CD4-positive, alpha-beta T cell (primary cell): ENCODE measurements at regions not wholly inside any gene's neighbourhood (a gene's known extent, or its start where the extent isn't known, plus 50 kb on each side); places are given as distances from the start of the nearest gene placed in this dataset.
"Not testable (repeated sequence)": the region's sequence is repeated elsewhere in the genome, so short reads cannot be mapped to it uniquely, and the experiment has no call there.

Experiments
- ATAC-seq: fragments of 200-7000 bp; cut with Tn5 transposase; one replicate; pipeline ENCODE4 v1.10.0; 2022; ENCODE audit warnings: mild to moderate bottlenecking; ENCODE audit not compliant: poor library complexity
- CTCF ChIA-PET: fragments of 350-600 bp; sonication (Branson Sonifier 250); formaldehyde crosslinking; loops from one replicate; lab custom pipeline; 2021; ENCODE audit warnings: antibody characterized with exemption, inconsistent platforms; lab: Charles Lee
- POLR2A ChIA-PET: fragments of 350-600 bp; sonication (Branson Sonifier 250); formaldehyde crosslinking; loops from one replicate; lab custom pipeline; 2021; ENCODE audit warnings: antibody characterized with exemption, inconsistent platforms; lab: Charles Lee
- DNase-seq, 14 experiments: peaks; one replicate each; pipeline ENCODE4 v3.0.0-alpha.2; 2013 to 2020; ENCODE audit warnings: mixed read lengths in 2 of 14
- H3K27ac ChIP-seq, 2 donors: one replicate each; pipeline versions ENCODE4 v1.5.1 to v1.7.0; 2013; ENCODE audit warnings: low read length in 2 of 2, low read depth in 1 of 2, mild to moderate bottlenecking in 1 of 2
- H3K27me3 ChIP-seq, 2 experiments: 1 replicate in 1 of 2; 2 replicates in 1 of 2; pipeline versions ENCODE4 v1.6.1 to v1.7.0; 2013; ENCODE audit warnings: low read length in 2 of 2, control low read depth in 1 of 2, mild to moderate bottlenecking in 1 of 2, moderate library complexity in 1 of 2; ENCODE audit not compliant: insufficient read depth in 2 of 2, control insufficient read depth in 1 of 2
- H3K36me3 ChIP-seq: one replicate; pipeline ENCODE4 v1.6.1; 2013; ENCODE audit warnings: low read length, control low read depth; ENCODE audit not compliant: insufficient read depth
- H3K4me1 ChIP-seq: one replicate; pipeline ENCODE4 v1.6.1; 2013; ENCODE audit warnings: low read length, control low read depth; ENCODE audit not compliant: insufficient read depth
- H3K4me3 ChIP-seq: one replicate; pipeline ENCODE4 v1.5.1; 2013; ENCODE audit warnings: mild to moderate bottlenecking, low read length, moderate library complexity
- H3K9me3 ChIP-seq, 2 experiments: 1 replicate in 1 of 2; 2 replicates in 1 of 2; pipeline versions ENCODE4 v1.6.1 to v1.7.0; 2013; ENCODE audit warnings: low read length in 2 of 2, mild to moderate bottlenecking in 2 of 2, control low read depth in 1 of 2, moderate library complexity in 1 of 2; ENCODE audit not compliant: control insufficient read depth in 1 of 2, insufficient read depth in 1 of 2
- H3K27ac Mint-ChIP-seq: one replicate; pipeline ENCODE4 v1.8.0; 2020; ENCODE audit warnings: mixed read lengths
- H3K27me3 Mint-ChIP-seq: one replicate; pipeline ENCODE4 v1.8.0; 2021; ENCODE audit warnings: mixed read lengths
- H3K36me3 Mint-ChIP-seq: one replicate; pipeline ENCODE4 v1.8.0; 2021; ENCODE audit warnings: low read depth, mixed read lengths
- H3K4me1 Mint-ChIP-seq: one replicate; pipeline ENCODE4 v1.8.0; 2021; ENCODE audit warnings: low read depth, mixed read lengths
- H3K4me3 Mint-ChIP-seq: one replicate; pipeline ENCODE4 v1.8.0; 2020; ENCODE audit warnings: mild to moderate bottlenecking, mixed read lengths
- H3K9me3 Mint-ChIP-seq: one replicate; pipeline ENCODE4 v1.8.0; 2020; ENCODE audit warnings: mixed read lengths
- intact Hi-C, 2 experiments: fragments of 100-400 bp; cut with DNase I in 1 of 2; cut with micrococcal nuclease in 1 of 2; formaldehyde crosslinking; loops; one replicate each; pipeline versions ENCODE4 v1.15.1 to v1.9.0; 2023 to 2025; cut with DNase I, micrococcal nuclease
- TF ChIP-seq, protein P1 (sequence below): fragments of 200-600 bp; IDR thresholded peaks from one replicate; pipeline ENCODE4 v1.8.0; 2022; ENCODE audit warnings: antibody characterized with exemption, mild to moderate bottlenecking

DNA sequence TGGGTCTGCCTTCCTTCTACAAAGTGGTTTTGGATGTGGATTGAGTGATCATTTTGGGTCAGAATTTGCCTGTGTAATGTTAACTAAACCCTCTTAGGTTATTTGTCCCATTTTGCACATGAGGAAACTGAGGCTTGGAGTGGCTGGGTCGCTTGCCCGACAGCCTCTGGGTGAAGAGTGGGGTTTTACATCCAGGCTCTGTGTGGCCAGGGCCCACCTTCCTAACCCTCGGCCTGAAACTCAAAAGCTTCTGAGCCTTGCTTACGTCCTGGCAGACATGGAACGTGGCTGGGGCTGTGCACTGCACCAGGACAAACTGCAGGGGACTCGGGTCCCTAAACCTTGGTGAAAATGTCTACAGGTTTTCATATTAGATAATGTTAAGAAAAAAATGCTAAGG, 542.4 kb downstream of the TBC1D22A start:
- POLR2A ChIA-PET = no interaction called here

DNA sequence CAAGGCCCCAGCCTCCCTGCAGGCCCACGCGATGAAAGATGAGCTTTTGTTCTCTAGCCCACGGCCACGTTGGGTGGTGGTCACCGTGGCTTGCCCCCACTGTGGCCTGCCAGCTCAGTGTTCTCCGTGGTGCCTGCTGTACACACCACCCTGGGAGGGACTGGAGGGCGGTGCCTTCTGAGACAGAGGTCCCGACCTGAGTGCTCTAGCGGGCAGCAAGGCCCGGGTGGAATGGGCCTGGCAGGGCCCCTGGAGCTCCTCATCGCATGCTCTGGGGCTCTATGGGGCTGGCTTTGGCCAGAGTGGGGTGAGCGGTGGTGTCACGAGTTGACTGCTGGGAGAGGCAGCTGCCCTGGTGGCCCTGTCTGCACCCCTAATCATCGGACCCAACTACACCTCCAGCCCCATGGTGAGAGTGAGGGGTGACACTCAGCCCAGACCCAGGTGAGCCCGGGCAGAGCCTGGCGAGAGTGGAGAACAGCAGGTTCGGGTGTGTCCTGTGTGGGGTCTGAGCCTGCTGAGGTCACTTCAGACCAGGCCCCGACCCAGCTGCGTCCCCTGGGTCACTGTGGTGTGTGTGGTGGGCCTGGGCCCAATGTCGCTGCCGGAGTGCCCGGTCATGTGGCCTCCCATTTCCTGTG, 541.9 kb downstream of the TBC1D22A start:
- no peaks in the 10 kb centered on the region for H3K36me3 ChIP-seq
- Mint-ChIP-seq H3K4me3 (no peak overlapping the region), H3K4me1 (no peaks in the 10 kb centered on the region), H3K27ac (no peak overlapping the region), H3K27me3 (peaks cover 9% of the 10 kb centered on the region), H3K36me3 (no peaks in the 10 kb centered on the region), H3K9me3 (no peaks in the 10 kb centered on the region)
- no peak overlapping the region for H3K27ac ChIP-seq
- TF ChIP-seq, protein P1, sequence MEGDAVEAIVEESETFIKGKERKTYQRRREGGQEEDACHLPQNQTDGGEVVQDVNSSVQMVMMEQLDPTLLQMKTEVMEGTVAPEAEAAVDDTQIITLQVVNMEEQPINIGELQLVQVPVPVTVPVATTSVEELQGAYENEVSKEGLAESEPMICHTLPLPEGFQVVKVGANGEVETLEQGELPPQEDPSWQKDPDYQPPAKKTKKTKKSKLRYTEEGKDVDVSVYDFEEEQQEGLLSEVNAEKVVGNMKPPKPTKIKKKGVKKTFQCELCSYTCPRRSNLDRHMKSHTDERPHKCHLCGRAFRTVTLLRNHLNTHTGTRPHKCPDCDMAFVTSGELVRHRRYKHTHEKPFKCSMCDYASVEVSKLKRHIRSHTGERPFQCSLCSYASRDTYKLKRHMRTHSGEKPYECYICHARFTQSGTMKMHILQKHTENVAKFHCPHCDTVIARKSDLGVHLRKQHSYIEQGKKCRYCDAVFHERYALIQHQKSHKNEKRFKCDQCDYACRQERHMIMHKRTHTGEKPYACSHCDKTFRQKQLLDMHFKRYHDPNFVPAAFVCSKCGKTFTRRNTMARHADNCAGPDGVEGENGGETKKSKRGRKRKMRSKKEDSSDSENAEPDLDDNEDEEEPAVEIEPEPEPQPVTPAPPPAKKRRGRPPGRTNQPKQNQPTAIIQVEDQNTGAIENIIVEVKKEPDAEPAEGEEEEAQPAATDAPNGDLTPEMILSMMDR = no peak
- intact Hi-C loops = no loop called here
- ChIA-PET POLR2A (no interaction called here), CTCF (no interaction called here)
- H3K4me3 ChIP-seq = no peak overlapping the region
- H3K9me3 ChIP-seq = peaks cover 0 to 6% of the 10 kb centered on the region in 2 experiments
- no peak for ATAC-seq
- H3K4me1 ChIP-seq = no peaks in the 10 kb centered on the region
- no peak for DNase-seq
- no peaks in the 10 kb centered on the region for H3K27me3 ChIP-seq

More for the DNA sequence above, 542.4 kb downstream of the TBC1D22A start:
- Mint-ChIP-seq H3K4me1 (no peaks in the 10 kb centered on the region), H3K36me3 (no peaks in the 10 kb centered on the region), H3K4me3 (no peak overlapping the region), H3K9me3 (no peaks in the 10 kb centered on the region), H3K27me3 (peaks cover 9% of the 10 kb centered on the region), H3K27ac (no peak overlapping the region)
- Histone ChIP-seq H3K4me1 (no peaks in the 10 kb centered on the region), H3K9me3 (peaks cover 0 to under 1% of the 10 kb centered on the region in 2 experiments), H3K36me3 (no peaks in the 10 kb centered on the region), H3K4me3 (no peak overlapping the region), H3K27ac (no peak overlapping the region), H3K27me3 (no peaks in the 10 kb centered on the region)
- intact Hi-C loops = no loop called here
- DNase-seq = no peak
- ATAC-seq = no peak
- TF ChIP-seq, protein P1 = no peak
- CTCF ChIA-PET = no interaction called here

DNA sequence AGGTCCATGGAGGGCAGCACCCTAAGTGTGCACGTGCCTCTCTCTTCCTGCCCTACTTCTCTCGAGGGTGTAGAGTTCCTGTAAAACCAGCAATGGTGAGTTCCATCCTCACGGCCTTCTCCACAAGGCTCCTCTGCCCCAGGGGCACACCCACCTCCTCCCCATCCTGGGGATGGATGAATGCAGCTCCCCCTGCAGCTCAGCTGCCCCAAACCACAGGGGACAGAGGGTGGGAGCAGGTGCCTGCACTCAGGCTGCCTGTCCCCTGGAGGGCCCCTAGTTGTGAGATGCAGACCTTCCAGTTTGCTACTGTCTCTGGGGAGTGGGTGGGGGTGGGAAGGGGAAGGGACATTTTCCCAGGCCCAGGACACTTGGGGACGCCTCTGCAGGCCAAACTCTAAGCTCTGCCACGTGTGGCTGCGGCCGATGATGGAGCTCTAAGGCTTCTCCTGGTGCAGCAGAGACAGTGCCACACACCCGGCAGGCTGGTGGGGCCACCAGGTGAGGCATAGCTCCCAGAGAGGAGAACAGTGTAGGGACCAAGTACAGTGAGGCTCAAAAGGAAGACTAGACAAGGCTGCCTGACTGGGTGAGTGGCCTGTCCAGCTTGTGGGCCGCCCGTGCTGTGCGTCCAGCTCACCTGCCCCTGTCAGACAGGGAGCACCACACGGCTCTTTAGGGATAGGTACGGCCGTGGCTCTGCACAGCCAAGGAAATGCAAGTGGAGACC, 540.9 kb downstream of the TBC1D22A start:
- intact Hi-C loops = no loop called here
- H3K27ac ChIP-seq = no peak overlapping the region
- DNase-seq = no peak
- ChIA-PET CTCF (no interaction called here), POLR2A (no interaction called here)
- no peak for ATAC-seq
- no peak overlapping the region for H3K4me3 Mint-ChIP-seq
- no peaks in the 10 kb centered on the region for H3K4me1 ChIP-seq
- H3K27me3 Mint-ChIP-seq = peaks cover 9% of the 10 kb centered on the region
- H3K36me3 ChIP-seq = no peaks in the 10 kb centered on the region
- H3K4me3 ChIP-seq = no peak overlapping the region
- H3K27ac Mint-ChIP-seq = no peak overlapping the region
- no peaks in the 10 kb centered on the region for H3K4me1 Mint-ChIP-seq
- peaks cover 0 to 7% of the 10 kb centered on the region in 2 experiments for H3K9me3 ChIP-seq
- no peaks in the 10 kb centered on the region for H3K27me3 ChIP-seq
- H3K9me3 Mint-ChIP-seq = no peaks in the 10 kb centered on the region
- H3K36me3 Mint-ChIP-seq = no peaks in the 10 kb centered on the region
- TF ChIP-seq, protein P1 = no peak

DNA sequence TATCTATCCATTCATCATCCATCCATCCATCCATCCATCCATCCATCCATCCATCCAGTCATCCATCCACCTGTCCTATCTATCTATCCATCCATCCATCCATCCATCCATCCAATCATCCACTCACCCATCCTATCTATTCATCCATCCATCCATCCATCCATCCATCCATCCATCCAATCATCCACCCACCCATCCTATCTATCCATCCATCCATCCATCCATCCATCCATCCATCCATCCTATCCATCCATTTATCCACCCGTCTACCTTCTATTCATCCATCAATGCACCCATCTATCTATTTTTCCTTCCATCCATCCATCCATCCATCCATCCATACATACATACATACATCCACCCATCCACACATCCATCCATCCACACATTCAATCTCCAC, 540.1 kb downstream of the TBC1D22A start:
- H3K36me3 Mint-ChIP-seq, H3K27me3 Mint-ChIP-seq, intact Hi-C loops, H3K4me1 Mint-ChIP-seq, H3K9me3 Mint-ChIP-seq, H3K4me3 ChIP-seq, H3K4me3 Mint-ChIP-seq, H3K27ac Mint-ChIP-seq, H3K4me1 ChIP-seq, CTCF ChIA-PET, POLR2A ChIA-PET, ATAC-seq, H3K27ac ChIP-seq, H3K27me3 ChIP-seq, DNase-seq, H3K36me3 ChIP-seq: not testable (repeated sequence)
- peaks cover 0 to 14% of the 10 kb centered on the region in 2 experiments for H3K9me3 ChIP-seq
